HepG2 (cell line): ENCODE measurements at regions not wholly inside any gene's neighbourhood (a gene's known extent, or its start where the extent isn't known, plus 50 kb on each side); places are given as distances from the start of the nearest gene placed in this dataset.

Experiments used
- ATAC-seq: fragments of 200-7000 bp; cut with Tn5 transposase; 3 replicates; pipeline ENCODE4 v1.9.1; 2020; ENCODE audit warnings: mild to moderate bottlenecking, moderate library complexity
- BruUV-seq: library from RNA; stranded (reverse); fragments of 400-500 nt; replicated peaks from 2 replicates; lab custom pipeline; 2021; lab: Mats Ljungman, UMichigan
- CTCF ChIA-PET: fragments of 300-600 bp; formaldehyde crosslinking; extraction: SDS; loops from one replicate; lab custom pipeline; 2021; ENCODE audit warnings: low total read pairs, inconsistent platforms, low intra/inter-chr PET ratio; lab: Yijun Ruan, JAX
- POLR2A ChIA-PET: fragments of 350-600 bp; sonication (Branson Sonifier 250); formaldehyde crosslinking; loops from one replicate; lab custom pipeline; 2020; ENCODE audit warnings: antibody characterized with exemption, inconsistent platforms; lab: Yijun Ruan, JAX
- DNase-seq: peaks from one replicate; pipeline ENCODE4 v3.0.0-alpha.2; 2015; ENCODE audit warnings: low spot score
- FAIRE-seq: peaks from 3 replicates; lab custom pipeline; 2011; peaks lifted over from hg19 to GRCh38; lab: Jason Lieb, UNC
- H2AFZ ChIP-seq: one replicate; pipeline ENCODE4 v1.6.1; 2011; ENCODE audit warnings: low read length, inconsistent platforms
- H3K27ac ChIP-seq: fragments of 300-600 bp; 3 replicates; pipeline ENCODE4 v1.8.0; 2011; ENCODE audit warnings: mixed run types, mild to moderate bottlenecking, mixed read lengths, low read length, inconsistent platforms; ENCODE audit not compliant: insufficient read depth; ENCODE audit errors: extremely low read length
- H3K27me3 ChIP-seq, 2 experiments: fragments of 200-600 bp in 1 of 2; 2 replicates in 1 of 2; 3 replicates in 1 of 2; pipeline versions ENCODE4 v1.6.0 to v1.8.0; 2011; ENCODE audit warnings: low read length in 2 of 2, mild to moderate bottlenecking in 2 of 2, moderate library complexity in 2 of 2, inconsistent platforms in 1 of 2; ENCODE audit not compliant: insufficient read depth in 2 of 2, control insufficient read depth in 1 of 2
- H3K36me3 ChIP-seq, 2 experiments: fragments of 200-600 bp in 1 of 2; replicated peaks in 1 of 2; 2 replicates in 1 of 2; 3 replicates in 1 of 2; pipeline versions ENCODE4 v1.5.1 to v1.8.0; 2011; ENCODE audit warnings: low read length in 2 of 2, inconsistent platforms in 1 of 2; ENCODE audit not compliant: insufficient read depth in 2 of 2, control insufficient read depth in 1 of 2
- H3K4me1 ChIP-seq: 2 replicates; pipeline ENCODE4 v1.5.1; 2012; ENCODE audit warnings: low read length, inconsistent platforms; ENCODE audit not compliant: insufficient read depth
- H3K4me2 ChIP-seq: 2 replicates; pipeline ENCODE4 v1.6.0; 2011; ENCODE audit warnings: low read depth, low read length, inconsistent platforms
- H3K4me3 ChIP-seq, 3 experiments: fragments of 200-600 bp in 1 of 3; sonication (generic), shearing (Covaris generic) in 1 of 3; replicated peaks in 1 of 3; 2 replicates each; pipeline ENCODE4 v1.5.1; 2011 to 2016; ENCODE audit warnings: low read length in 3 of 3, inconsistent platforms in 2 of 3, low read depth in 2 of 3, mild to moderate bottlenecking in 2 of 3, control low read depth in 1 of 3, mixed read lengths in 1 of 3; ENCODE audit not compliant: insufficient read depth in 1 of 3
- H3K79me2 ChIP-seq: one replicate; pipeline ENCODE4 v1.6.1; 2011; ENCODE audit warnings: low read length, inconsistent platforms; ENCODE audit not compliant: insufficient read depth
- H3K9ac ChIP-seq: 2 replicates; pipeline ENCODE4 v1.6.0; 2011; ENCODE audit warnings: mild to moderate bottlenecking, low read depth, low read length, inconsistent platforms; ENCODE audit not compliant: insufficient read depth
- H3K9me3 ChIP-seq: 2 replicates; pipeline ENCODE4 v1.5.1; 2012; ENCODE audit warnings: mild to moderate bottlenecking, low read length
- H4K20me1 ChIP-seq: 2 replicates; pipeline ENCODE4 v1.6.0; 2011; ENCODE audit warnings: inconsistent platforms, mild to moderate bottlenecking, low read length, moderate library complexity; ENCODE audit not compliant: insufficient read depth
- AHR ChIP-seq: IDR thresholded peaks from 2 replicates; pipeline ENCODE4 v1.6.1; 2018; ENCODE audit warnings: missing genetic modification reagents, missing compliant biosample characterization
- ASH2L ChIP-seq: fragments of 300-600, 200-600 bp; sonication (generic); IDR thresholded peaks from 2 replicates; pipeline ENCODE4 v1.7.0; 2017; ENCODE audit warnings: low read depth, mild to moderate bottlenecking, moderate library complexity, mixed read lengths, low read length; ENCODE audit not compliant: insufficient read length
- FOSL1 ChIP-seq: sonication (generic); formaldehyde crosslinking; IDR thresholded peaks from 2 replicates; pipeline ENCODE4 v1.9.0; 2021; ENCODE audit warnings: missing genetic modification reagents, borderline replicate concordance
- MAFK ChIP-seq, 2 experiments: IDR thresholded peaks in 1 of 2; conservative IDR thresholded peaks in 1 of 2; 2 replicates each; pipeline ENCODE4 v1.6.1; 2011; ENCODE audit warnings: improper control_type of control experiment in 2 of 2, low read length in 2 of 2
- MED13 ChIP-seq: sonication (generic); formaldehyde crosslinking; IDR thresholded peaks from 2 replicates; pipeline ENCODE4 v1.5.0; 2020; ENCODE audit warnings: missing genetic modification reagents
- MYNN ChIP-seq: sonication (generic); formaldehyde crosslinking; IDR thresholded peaks from 2 replicates; pipeline ENCODE4 v1.4.0; 2020; ENCODE audit warnings: mild to moderate bottlenecking, low read depth, missing genetic modification reagents
- TAF15 ChIP-seq: fragments of 200-400 bp; formaldehyde crosslinking; IDR thresholded peaks from one replicate; pipeline ENCODE4 v1.6.1; 2018; ENCODE audit warnings: mild to moderate bottlenecking, low read depth, low read length; ENCODE audit not compliant: poor library complexity, severe bottlenecking
- ZC3H4 ChIP-seq: sonication (generic); formaldehyde crosslinking; IDR thresholded peaks from 2 replicates; pipeline ENCODE4 v1.4.0; 2020; ENCODE audit warnings: missing genetic modification reagents, borderline replicate concordance
- ZNF431 ChIP-seq: sonication (generic); formaldehyde crosslinking; IDR thresholded peaks from 2 replicates; pipeline ENCODE4 v1.9.0; 2022; ENCODE audit warnings: missing genetic modification reagents, low read depth, mild to moderate bottlenecking, borderline replicate concordance
- ZNF550 ChIP-seq: sonication (generic); formaldehyde crosslinking; IDR thresholded peaks from 2 replicates; pipeline ENCODE4 v1.4.0; 2020; ENCODE audit warnings: mild to moderate bottlenecking, missing genetic modification reagents, borderline replicate concordance
- ZNF672 ChIP-seq: sonication (generic); formaldehyde crosslinking; IDR thresholded peaks from 2 replicates; pipeline ENCODE4 v1.8.1; 2022; ENCODE audit warnings: missing genetic modification reagents
- WGBS: methylation state at CpG from one replicate; pipeline ENCODE4 v1.1.6; 2017; ENCODE audit warnings: low lambda C conversion rate; 5-methylcytosine and 5-hydroxymethylcytosine counted together
- in situ Hi-C: cut with HindIII; loops from 2 replicates; pipeline ENCODE4 v1.10.0; 2017; ENCODE audit warnings: low pct_unique_long_range_greater_than_20kb; ENCODE audit not compliant: extremely low pct_ligation_motif_present
- intact Hi-C: fragments of 100-400 bp; cut with micrococcal nuclease; formaldehyde crosslinking; loops from one replicate; pipeline ENCODE4 v1.10.0; 2022; ENCODE audit not compliant: unreplicated experiment
- TF ChIP-seq, protein P1 (sequence below): sonication (generic); formaldehyde crosslinking; IDR thresholded peaks from 2 replicates; pipeline ENCODE4 v1.5.0; 2020; ENCODE audit warnings: missing genetic modification reagents, mild to moderate bottlenecking, borderline replicate concordance
- TF ChIP-seq, protein P2 (sequence below): sonication (generic); formaldehyde crosslinking; IDR thresholded peaks from 2 replicates; pipeline ENCODE4 v1.4.0; 2020; ENCODE audit warnings: mild to moderate bottlenecking, missing genetic modification reagents, borderline replicate concordance
- TF ChIP-seq, protein P3 (sequence below): sonication (generic); formaldehyde crosslinking; IDR thresholded peaks from 2 replicates; pipeline ENCODE4 v1.9.0; 2021; ENCODE audit warnings: missing genetic modification reagents, mild to moderate bottlenecking, borderline replicate concordance
- TF ChIP-seq, protein P4 (sequence below): sonication (generic); formaldehyde crosslinking; IDR thresholded peaks from 2 replicates; pipeline ENCODE4 v1.8.0; 2022; ENCODE audit warnings: mild to moderate bottlenecking, missing genetic modification reagents, borderline replicate concordance

DNA sequence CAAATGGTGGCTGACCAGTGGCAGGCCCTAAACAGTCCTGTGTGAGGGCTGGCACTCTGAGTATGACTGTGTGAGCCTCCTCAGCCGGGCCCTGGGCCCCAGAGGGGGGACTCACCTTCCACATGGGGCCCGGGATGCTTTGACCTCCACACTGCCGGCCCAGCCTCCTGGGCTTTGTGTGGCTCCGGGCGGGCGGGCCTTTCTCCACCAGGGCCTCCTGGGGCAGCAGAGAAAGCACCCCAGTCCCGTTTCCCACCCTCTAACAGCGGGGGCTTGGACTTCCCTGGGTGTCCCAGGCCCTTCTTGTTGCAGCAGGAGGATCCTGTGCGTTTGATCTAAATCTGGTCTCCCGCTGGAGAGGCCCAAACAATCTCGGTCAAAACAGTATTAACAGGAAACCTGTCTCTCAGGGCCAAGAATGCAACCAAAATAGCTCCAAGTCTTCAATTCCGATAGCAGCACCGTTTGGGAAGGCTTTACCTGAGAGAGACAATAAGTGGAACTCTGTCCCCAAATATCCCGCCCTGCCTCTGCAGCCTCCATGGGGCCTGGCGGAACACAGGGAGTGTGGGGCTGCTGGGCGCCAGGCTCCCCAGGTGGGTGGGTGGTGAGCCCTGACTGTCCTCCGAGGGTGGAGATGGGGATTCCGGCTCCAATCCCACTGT, 104.8 kb upstream of the ZNF32 start:
- CTCF ChIA-PET: no interaction called here
- TF ChIP-seq MED13 (no peak), AHR (CRISPR knock-in tag) (no peak), FOSL1 (no peak), ASH2L (no peak), ZNF672 (no peak), MAFK (conservative IDR thresholded peaks at IDR 0.05 in 1 of 2, IDR thresholded peaks at IDR 0.05 in 1 of 2; ENCODE audit: low read length in 2 of 2) (no peak), ZC3H4 (no peak), ZNF431 (CRISPR knock-in tag) (no peak), TAF15 (no peak), ZNF550 (CRISPR knock-in tag) (no peak), MYNN (no peak)
- TF ChIP-seq, protein P1, sequence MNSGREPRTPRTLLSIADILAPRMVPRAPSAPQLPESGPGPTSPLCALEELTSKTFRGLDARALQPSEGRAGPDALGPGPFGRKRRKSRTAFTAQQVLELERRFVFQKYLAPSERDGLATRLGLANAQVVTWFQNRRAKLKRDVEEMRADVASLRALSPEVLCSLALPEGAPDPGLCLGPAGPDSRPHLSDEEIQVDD (CRISPR knock-in tag): no peak
- TF ChIP-seq, protein P2, sequence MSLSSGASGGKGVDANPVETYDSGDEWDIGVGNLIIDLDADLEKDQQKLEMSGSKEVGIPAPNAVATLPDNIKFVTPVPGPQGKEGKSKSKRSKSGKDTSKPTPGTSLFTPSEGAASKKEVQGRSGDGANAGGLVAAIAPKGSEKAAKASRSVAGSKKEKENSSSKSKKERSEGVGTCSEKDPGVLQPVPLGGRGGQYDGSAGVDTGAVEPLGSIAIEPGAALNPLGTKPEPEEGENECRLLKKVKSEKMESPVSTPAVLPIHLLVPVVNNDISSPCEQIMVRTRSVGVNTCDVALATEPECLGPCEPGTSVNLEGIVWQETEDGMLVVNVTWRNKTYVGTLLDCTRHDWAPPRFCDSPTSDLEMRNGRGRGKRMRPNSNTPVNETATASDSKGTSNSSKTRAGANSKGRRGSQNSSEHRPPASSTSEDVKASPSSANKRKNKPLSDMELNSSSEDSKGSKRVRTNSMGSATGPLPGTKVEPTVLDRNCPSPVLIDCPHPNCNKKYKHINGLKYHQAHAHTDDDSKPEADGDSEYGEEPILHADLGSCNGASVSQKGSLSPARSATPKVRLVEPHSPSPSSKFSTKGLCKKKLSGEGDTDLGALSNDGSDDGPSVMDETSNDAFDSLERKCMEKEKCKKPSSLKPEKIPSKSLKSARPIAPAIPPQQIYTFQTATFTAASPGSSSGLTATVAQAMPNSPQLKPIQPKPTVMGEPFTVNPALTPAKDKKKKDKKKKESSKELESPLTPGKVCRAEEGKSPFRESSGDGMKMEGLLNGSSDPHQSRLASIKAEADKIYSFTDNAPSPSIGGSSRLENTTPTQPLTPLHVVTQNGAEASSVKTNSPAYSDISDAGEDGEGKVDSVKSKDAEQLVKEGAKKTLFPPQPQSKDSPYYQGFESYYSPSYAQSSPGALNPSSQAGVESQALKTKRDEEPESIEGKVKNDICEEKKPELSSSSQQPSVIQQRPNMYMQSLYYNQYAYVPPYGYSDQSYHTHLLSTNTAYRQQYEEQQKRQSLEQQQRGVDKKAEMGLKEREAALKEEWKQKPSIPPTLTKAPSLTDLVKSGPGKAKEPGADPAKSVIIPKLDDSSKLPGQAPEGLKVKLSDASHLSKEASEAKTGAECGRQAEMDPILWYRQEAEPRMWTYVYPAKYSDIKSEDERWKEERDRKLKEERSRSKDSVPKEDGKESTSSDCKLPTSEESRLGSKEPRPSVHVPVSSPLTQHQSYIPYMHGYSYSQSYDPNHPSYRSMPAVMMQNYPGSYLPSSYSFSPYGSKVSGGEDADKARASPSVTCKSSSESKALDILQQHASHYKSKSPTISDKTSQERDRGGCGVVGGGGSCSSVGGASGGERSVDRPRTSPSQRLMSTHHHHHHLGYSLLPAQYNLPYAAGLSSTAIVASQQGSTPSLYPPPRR: no peak
- TF ChIP-seq, protein P3, sequence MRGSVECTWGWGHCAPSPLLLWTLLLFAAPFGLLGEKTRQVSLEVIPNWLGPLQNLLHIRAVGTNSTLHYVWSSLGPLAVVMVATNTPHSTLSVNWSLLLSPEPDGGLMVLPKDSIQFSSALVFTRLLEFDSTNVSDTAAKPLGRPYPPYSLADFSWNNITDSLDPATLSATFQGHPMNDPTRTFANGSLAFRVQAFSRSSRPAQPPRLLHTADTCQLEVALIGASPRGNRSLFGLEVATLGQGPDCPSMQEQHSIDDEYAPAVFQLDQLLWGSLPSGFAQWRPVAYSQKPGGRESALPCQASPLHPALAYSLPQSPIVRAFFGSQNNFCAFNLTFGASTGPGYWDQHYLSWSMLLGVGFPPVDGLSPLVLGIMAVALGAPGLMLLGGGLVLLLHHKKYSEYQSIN: no peak
- TF ChIP-seq, protein P4, sequence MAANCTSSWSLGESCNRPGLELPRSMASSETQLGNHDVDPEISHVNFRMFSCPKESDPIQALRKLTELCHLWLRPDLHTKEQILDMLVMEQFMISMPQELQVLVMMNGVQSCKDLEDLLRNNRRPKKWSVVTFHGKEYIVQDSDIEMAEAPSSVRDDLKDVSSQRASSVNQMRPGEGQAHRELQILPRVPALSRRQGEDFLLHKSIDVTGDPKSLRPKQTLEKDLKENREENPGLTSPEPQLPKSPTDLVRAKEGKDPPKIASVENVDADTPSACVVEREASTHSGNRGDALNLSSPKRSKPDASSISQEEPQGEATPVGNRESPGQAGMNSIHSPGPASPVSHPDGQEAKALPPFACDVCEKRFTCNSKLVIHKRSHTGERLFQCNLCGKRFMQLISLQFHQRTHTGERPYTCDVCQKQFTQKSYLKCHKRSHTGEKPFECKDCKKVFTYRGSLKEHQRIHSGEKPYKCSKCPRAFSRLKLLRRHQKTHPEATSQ (CRISPR knock-in tag): no peak

More for the DNA sequence above, 104.8 kb upstream of the ZNF32 start:
- H3K4me2 ChIP-seq: no peak overlapping the region
- BruUV-seq: no TSS peak
- H4K20me1 ChIP-seq: no peaks in the 10 kb centered on the region
- POLR2A ChIA-PET: no interaction called here
- H3K27me3 ChIP-seq: peaks cover 1 to 8% of the 10 kb centered on the region in 2 experiments; a peak in 2 of 5 replicates
- no peak for ATAC-seq
- 31% methylated on average over 3 of the region's 18 CpGs for WGBS
- in situ Hi-C loops: no loop called here
- no peak overlapping the region for H3K9ac ChIP-seq
- H3K9me3 ChIP-seq: no peaks in the 10 kb centered on the region
- no peak for FAIRE-seq
- no peaks in the 10 kb centered on the region for H3K36me3 ChIP-seq
- no peaks in the 10 kb centered on the region for H3K4me1 ChIP-seq
- no peak overlapping the region for H3K27ac ChIP-seq
- no peaks in the 10 kb centered on the region for H3K79me2 ChIP-seq
- no peak overlapping the region for H3K4me3 ChIP-seq
- intact Hi-C loops: no loop called here
- no peak overlapping the region for H2AFZ ChIP-seq
- DNase-seq: no peak
